GM04503 (cell line): ENCODE measurements at regions not wholly inside any gene's neighbourhood (a gene's known extent, or its start where the extent isn't known, plus 50 kb on each side); places are given as distances from the start of the nearest gene placed in this dataset.
"Not testable (repeated sequence)": the region's sequence is repeated elsewhere in the genome, so short reads cannot be mapped to it uniquely, and the experiment has no call there.

Source experiments
- DNase-seq: peaks from one replicate; pipeline ENCODE4 v3.0.0-alpha.2; 2012; ENCODE audit warnings: low read depth

DNA sequence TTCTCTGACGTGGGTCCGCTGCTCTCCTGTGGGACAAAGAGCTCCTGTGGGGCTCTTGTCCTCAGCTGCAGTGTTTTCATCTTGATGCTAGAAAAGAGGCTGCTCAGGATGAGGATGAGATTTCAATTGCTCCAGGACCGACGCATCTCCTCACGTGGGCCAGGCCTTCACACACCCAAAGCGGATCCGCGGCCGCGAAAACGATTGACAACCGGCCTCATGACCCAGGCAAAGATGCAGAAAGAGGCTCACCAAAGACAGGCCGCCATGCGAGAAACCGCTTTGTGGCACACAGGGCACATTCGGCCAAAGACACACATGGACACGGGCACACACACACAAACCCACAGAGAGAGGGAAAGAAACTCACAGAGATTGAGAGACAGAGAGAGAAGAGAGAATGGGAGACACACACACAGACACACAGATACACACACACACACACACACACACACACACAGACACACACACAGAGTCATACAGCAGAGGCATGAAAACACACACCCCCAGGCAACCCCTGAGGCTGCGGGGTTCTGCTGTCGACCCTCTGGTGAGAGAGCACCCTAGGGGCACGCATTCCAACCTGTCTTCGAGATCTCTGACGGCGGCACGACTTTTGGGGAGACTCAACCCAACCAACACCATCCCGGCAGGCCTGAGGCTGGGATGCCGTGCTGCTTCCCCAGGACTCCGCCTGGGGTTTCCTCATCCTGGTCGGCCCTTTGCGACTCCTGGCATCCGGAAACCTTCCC lies 168.5 kb upstream of the ZNF337 start:
- DNase-seq: not testable (repeated sequence)

DNA sequence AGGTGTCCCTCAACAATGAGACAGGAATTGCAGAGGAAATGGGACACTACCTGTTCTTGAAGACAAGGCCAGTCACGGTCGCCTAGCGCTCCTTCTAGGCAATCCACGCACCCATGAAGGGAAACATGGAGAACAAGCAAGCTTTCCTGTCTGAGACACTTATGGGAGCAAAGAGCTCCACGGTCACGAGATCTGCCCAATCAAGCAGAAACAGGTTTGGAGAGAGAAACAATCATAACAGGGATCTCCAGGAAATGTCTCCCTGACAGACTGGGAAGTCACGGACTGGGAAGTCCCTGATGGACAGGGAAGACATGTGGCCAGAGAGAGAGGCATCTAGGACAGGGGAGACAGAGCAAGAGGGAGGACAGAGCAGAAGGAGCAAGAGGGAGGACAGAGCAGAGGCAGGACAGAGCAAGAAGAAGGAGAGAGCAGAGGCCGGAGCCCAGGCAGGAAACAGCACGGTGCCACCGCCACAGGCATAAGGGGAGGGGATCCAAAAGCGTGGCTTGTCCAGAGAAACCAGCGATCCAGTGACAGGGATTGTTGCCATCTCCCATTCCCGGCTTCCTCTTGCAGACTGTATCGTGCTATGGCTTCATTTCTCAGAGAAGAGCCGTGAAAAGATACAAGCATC lies 167.8 kb upstream of the ZNF337 start:
- DNase-seq: no peak

GRCh38 chr20:25863536-25864325 lies 167.1 kb upstream of the ZNF337 start:
- DNase-seq: no peak

GRCh38 chr20:25862967-25863530 lies 166.4 kb upstream of the ZNF337 start:
- not testable (repeated sequence) for DNase-seq

GRCh38 chr20:25860531-25861150 lies 164.0 kb upstream of the ZNF337 start:
- DNase-seq: no peak

- no peak for DNase-seq
These were observed 163.2 kb upstream of the ZNF337 start for GRCh38 chr20:25859649-25860530.

- DNase-seq: no peak
These were observed 162.1 kb upstream of the ZNF337 start for GRCh38 chr20:25858495-25859425.

GRCh38 chr20:25857091-25857788 lies 160.6 kb upstream of the ZNF337 start:
- DNase-seq: not testable (repeated sequence)

DNA sequence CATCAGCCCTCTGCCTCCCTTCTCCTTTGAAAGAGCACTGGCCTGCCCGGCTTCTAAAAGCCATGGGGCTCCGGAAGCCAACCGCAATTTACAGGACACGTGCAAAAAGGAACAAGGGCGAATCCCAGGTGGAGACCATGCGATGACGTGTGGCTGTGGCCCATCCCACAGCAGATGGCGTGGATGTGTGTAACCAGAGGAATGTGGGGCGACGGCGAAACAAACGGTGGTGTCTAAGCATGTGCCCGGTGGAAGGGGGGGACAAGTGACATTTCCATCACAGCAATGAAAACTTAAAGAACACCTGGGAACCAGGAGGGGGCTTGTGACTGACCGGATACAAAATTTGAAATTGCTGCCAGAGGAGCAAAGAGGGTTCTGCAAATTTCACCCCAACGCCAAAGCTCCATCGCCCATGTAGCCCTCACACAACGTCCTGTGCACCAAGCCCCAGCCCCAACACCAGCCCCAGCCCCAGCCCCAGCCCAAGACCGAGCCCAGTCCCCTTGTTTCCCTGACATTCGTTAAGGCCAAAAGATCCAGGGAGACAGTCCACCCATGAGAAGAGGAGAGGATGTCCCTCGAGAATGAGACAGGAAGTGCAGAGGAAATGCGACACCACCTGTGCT lies 159.7 kb upstream of the ZNF337 start:
- no peak for DNase-seq

- not testable (repeated sequence) for DNase-seq
These were observed 159.0 kb upstream of the ZNF337 start for GRCh38 chr20:25855451-25856156.

- DNase-seq: not testable (repeated sequence)
These were observed 158.0 kb upstream of the ZNF337 start for GRCh38 chr20:25854666-25855065.

DNA sequence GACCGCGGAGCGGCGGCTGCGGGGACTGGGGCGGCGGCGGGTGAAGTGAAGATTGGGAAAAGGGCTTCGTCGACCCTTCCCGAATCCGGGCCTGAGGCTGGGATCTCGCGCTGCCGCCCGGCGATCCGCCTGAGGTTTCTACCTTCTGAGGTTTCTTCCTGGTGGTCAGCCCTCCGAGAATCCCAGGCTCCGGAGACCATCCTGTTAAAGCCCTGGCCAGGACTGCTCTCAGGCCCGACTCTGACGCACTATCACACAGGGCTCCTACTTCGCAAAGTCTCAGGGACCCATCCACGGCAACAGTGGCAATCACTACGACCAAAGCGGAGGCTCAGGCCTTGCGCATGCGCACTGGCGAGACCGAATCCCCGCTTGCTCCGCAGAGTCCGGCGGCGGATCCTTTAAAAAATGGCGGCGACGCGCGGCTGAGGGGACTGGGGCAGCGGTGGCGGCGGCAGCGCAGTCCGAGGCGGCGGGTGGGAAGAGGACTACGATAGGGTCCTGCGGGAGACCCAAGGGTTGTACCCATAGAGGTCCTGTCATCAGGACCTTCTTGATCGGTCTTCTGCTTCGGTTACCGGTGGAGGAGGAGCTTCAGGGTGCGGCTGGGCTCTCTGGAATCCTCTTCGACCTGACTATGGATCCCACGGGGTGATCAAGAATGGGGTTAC lies 157.2 kb upstream of the ZNF337 start:
- not testable (repeated sequence) for DNase-seq

DNA sequence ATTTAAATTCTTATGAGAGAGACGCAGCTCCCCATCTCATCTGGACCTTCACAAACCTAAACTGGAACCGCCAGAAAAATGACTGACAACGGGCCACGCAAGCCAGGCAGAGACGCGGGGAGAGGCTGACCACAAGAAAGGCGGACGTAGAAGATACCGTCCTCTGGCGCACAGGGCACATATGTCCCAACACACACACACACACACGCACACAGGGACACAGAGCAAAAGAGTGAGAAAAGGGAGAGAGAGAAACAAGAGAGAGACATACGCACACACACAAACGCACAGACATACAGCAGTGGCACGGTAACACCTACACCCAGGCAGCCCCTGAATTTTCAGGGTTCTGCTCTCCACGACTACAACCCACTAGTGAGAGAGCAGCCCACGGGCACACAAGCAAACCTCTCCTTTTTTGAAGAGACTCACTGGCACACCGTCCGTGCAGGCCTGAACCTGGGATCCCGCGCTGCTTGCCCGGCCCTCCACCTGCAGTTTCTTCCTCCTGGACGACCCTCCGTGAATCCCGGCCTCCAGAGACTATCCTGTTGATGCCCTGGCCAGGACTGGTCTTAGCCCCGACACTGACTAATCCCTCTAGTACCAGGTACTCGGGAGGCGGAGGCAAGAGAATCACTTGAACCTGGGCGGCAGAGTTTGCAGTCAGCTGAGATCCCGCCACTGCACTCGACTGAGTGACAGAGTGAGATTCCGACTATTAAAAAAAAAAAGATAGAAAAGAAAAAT lies 156.5 kb upstream of the ZNF337 start:
- not testable (repeated sequence) for DNase-seq

DNA sequence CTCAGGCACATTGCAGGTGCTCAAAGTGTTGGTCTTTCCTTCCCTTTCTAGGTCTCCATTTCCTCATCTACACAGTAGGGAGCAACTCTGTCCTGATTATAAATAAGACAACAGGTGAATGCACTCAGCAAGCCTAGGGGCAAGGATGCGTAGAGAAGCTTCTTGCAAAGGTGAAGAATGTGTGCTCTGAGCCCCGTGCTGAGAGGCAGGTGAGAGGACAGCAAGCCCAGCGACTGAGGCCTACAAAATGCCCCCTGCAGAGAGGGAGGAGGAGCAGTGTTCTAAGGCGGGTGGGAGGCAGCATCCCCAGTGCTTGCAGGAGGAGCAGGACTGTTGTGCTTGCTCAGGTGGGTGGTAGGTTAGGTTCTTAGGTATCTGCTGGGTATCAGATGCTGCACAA lies 153.5 kb upstream of the ZNF337 start:
- DNase-seq: not testable (repeated sequence)

DNA sequence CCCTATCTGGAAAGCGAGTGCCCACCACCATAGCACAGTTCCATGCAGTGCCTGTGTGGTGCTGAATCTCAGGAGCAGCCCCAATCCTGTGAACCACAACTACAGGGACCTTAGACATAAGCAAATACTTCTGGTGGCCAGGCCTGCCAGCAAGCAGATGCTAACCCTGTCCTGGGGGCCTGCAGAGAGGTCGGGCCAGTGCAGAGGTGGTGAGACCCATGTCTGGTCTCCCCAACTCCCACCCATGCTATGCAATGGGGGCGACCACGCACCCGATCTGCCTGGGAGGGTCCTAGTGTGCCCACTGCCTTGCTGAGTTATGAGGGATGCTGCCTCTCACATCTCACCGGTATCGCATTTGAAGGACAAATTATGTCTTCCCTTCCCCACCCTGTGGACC lies 151.6 kb upstream of the ZNF337 start:
- DNase-seq: no peak

DNA sequence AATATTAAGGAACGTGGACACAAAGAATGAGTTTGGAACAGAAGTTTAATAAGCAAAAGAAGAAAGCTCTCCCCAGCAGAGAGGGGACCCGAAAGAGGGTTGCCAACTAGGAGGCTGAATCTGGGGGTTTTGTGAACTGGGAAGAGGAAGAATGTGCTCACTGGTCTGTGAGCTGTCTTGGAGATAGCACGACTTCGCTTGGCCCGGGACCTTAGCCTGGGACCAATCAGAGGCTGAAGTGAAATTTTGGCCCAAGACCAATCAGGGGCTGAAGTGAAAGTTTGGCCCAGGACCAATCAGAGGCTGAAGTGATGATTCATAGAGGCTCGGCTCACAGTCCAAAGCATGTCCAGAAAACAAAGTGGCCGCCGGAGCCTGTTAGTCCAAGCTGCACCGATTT lies 148.0 kb upstream of the ZNF337 start:
- not testable (repeated sequence) for DNase-seq

DNA sequence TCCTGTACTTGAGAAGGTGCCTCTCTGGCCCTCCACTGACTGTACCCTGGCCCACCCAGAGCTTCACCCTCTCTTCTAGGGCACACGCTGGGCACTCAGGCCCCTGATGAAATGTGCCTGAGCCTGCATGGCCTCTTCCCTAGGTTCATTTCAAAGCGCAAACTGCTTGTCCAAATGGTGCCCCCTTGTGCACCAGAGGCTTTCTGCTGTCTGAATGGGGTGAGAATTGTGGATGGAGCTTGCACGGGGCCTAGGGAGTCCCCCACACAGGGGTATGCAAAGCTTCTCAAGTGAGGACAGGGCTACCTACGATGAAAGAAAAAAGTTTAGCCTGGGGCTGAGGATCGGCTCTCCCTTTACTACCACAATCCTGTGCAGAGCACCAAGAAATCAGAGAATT lies 116.9 kb upstream of the ZNF337 start:
- not testable (repeated sequence) for DNase-seq
